GM19025 (cell line): ENCODE measurements at regions not wholly inside any gene's neighbourhood (a gene's known extent, or its start where the extent isn't known, plus 50 kb on each side); places are given as distances from the start of the nearest gene placed in this dataset.

Experiments used
- ATAC-seq: cut with Tn5 transposase; IDR thresholded peaks from one replicate; pipeline ENCODE4 v1.9.1; 2021; ENCODE audit warnings: mild to moderate bottlenecking, low read depth, moderate library complexity; ENCODE audit not compliant: unreplicated experiment

- ATAC-seq = no peak
Measured at GRCh38 chr18:46369323-46369722, 265.1 kb downstream of the HAUS1 start.

- ATAC-seq = no peak
Measured at GRCh38 chr18:46370898-46371297, 266.7 kb downstream of the HAUS1 start.

- no peak for ATAC-seq
Measured at GRCh38 chr18:46372670-46373069, 268.5 kb downstream of the HAUS1 start.

GRCh38 chr18:46373131-46373530 is 268.9 kb downstream of the HAUS1 start:
- no peak for ATAC-seq

GRCh38 chr18:46373791-46374190 is 269.6 kb downstream of the HAUS1 start:
- no peak for ATAC-seq

- no peak for ATAC-seq
Measured at GRCh38 chr18:46374850-46375249, 270.7 kb downstream of the HAUS1 start.

GRCh38 chr18:46377557-46377956 is 273.4 kb downstream of the HAUS1 start:
- ATAC-seq = no peak

GRCh38 chr18:46378126-46378863 is 274.1 kb downstream of the HAUS1 start:
- no peak for ATAC-seq

- no peak for ATAC-seq
Measured at GRCh38 chr18:46378864-46379207, 274.7 kb downstream of the HAUS1 start.

- no peak for ATAC-seq
Measured at GRCh38 chr18:46379323-46379950, 275.3 kb downstream of the HAUS1 start.

GRCh38 chr18:46385124-46385523 is 271.9 kb downstream of the LOXHD1 start:
- no peak for ATAC-seq

- no peak for ATAC-seq
Measured at GRCh38 chr18:46386788-46387187, 270.2 kb downstream of the LOXHD1 start.

- ATAC-seq = no peak
Measured at GRCh38 chr18:46387441-46388131, 269.4 kb downstream of the LOXHD1 start.

- ATAC-seq = no peak
Measured at GRCh38 chr18:46388286-46388685, 268.7 kb downstream of the LOXHD1 start.

- ATAC-seq = no peak
Measured at GRCh38 chr18:46392576-46392975, 264.4 kb downstream of the LOXHD1 start.

- ATAC-seq = no peak
Measured at GRCh38 chr18:46393230-46393629, 263.8 kb downstream of the LOXHD1 start.

- ATAC-seq = no peak
Measured at GRCh38 chr18:46393961-46394360, 263.1 kb downstream of the LOXHD1 start.

- ATAC-seq = no peak
Measured at GRCh38 chr18:46395795-46396194, 261.2 kb downstream of the LOXHD1 start.

- no peak for ATAC-seq
Measured at GRCh38 chr18:46397174-46397573, 259.8 kb downstream of the LOXHD1 start.

GRCh38 chr18:46398005-46398404 is 259.0 kb downstream of the LOXHD1 start:
- no peak for ATAC-seq

GRCh38 chr18:46398625-46399024 is 258.4 kb downstream of the LOXHD1 start:
- no peak for ATAC-seq

- no peak for ATAC-seq
Measured at GRCh38 chr18:46399303-46399702, 257.7 kb downstream of the LOXHD1 start.
